H9 (cell line): ENCODE measurements at regions not wholly inside any gene's neighbourhood (a gene's known extent, or its start where the extent isn't known, plus 50 kb on each side); places are given as distances from the start of the nearest gene placed in this dataset.

ENCODE experiments used
- DNase-seq: peaks from one replicate; pipeline ENCODE4 v3.0.0-alpha.2; 2017
- H2AFZ ChIP-seq: one replicate; pipeline ENCODE4 v1.6.1; 2013; ENCODE audit warnings: mild to moderate bottlenecking, low read length, control low read depth, moderate library complexity
- H2AK5ac ChIP-seq: 2 replicates; pipeline ENCODE4 v1.6.1; 2013; ENCODE audit warnings: low read length, control low read depth, mixed read lengths; ENCODE audit not compliant: insufficient read length
- H2BK120ac ChIP-seq: one replicate; pipeline ENCODE4 v1.6.1; 2013; ENCODE audit warnings: low read depth, mild to moderate bottlenecking, low read length, control low read depth, inconsistent platforms; ENCODE audit not compliant: poor library complexity, severe bottlenecking
- H2BK12ac ChIP-seq: 2 replicates; pipeline ENCODE4 v1.6.1; 2013; ENCODE audit warnings: low read length, control low read depth, mixed read lengths, low read depth; ENCODE audit not compliant: insufficient read length
- H2BK15ac ChIP-seq: 2 replicates; pipeline ENCODE4 v1.6.1; 2013; ENCODE audit warnings: low read depth, low read length, control low read depth
- H2BK20ac ChIP-seq: one replicate; pipeline ENCODE4 v1.6.1; 2013; ENCODE audit warnings: low read depth, mild to moderate bottlenecking, low read length, control low read depth, inconsistent platforms; ENCODE audit not compliant: poor library complexity, severe bottlenecking
- H2BK5ac ChIP-seq: 2 replicates; pipeline ENCODE4 v1.6.1; 2013; ENCODE audit warnings: low read length, control low read depth, mixed read lengths; ENCODE audit not compliant: insufficient read length
- H3K14ac ChIP-seq: 2 replicates; pipeline ENCODE4 v1.6.1; 2013; ENCODE audit warnings: low read length, control low read depth; ENCODE audit not compliant: insufficient read depth
- H3K18ac ChIP-seq: 2 replicates; pipeline ENCODE4 v1.6.1; 2013; ENCODE audit warnings: low read depth, mild to moderate bottlenecking, mixed read lengths, low read length, control low read depth; ENCODE audit not compliant: insufficient read length
- H3K23ac ChIP-seq: 2 replicates; pipeline ENCODE4 v1.6.1; 2013; ENCODE audit warnings: low read length, control low read depth, mixed read lengths, low read depth; ENCODE audit not compliant: insufficient read length
- H3K23me2 ChIP-seq: 2 replicates; pipeline ENCODE4 v1.6.1; 2013; ENCODE audit warnings: low read depth, mild to moderate bottlenecking, mixed read lengths, low read length, control low read depth; ENCODE audit not compliant: insufficient read length, poor library complexity, severe bottlenecking
- H3K27ac ChIP-seq: 2 replicates; pipeline ENCODE4 v1.5.1; 2013; ENCODE audit warnings: low read length, control low read depth, mixed read lengths, low read depth; ENCODE audit not compliant: insufficient read length
- H3K27me3 ChIP-seq: 2 replicates; pipeline ENCODE4 v1.6.1; 2013; ENCODE audit warnings: low read length, control low read depth, inconsistent platforms; ENCODE audit not compliant: insufficient read depth
- H3K4ac ChIP-seq: 2 replicates; pipeline ENCODE4 v1.6.1; 2013; ENCODE audit warnings: low read depth, mild to moderate bottlenecking, control low read depth, inconsistent platforms, low read length, moderate library complexity
- H3K4me1 ChIP-seq: 2 replicates; pipeline ENCODE4 v1.6.1; 2013; ENCODE audit warnings: low read length, control low read depth, inconsistent platforms; ENCODE audit not compliant: insufficient read depth
- H3K4me2 ChIP-seq: 2 replicates; pipeline ENCODE4 v1.6.1; 2013; ENCODE audit warnings: low read length, control low read depth, mixed read lengths; ENCODE audit not compliant: insufficient read length, insufficient read depth
- H3K56ac ChIP-seq: 2 replicates; pipeline ENCODE4 v1.6.1; 2013; ENCODE audit warnings: low read depth, mild to moderate bottlenecking, mixed read lengths, low read length, control low read depth; ENCODE audit not compliant: insufficient read length
- H3K79me1 ChIP-seq: 2 replicates; pipeline ENCODE4 v1.6.1; 2013; ENCODE audit warnings: low read depth, mild to moderate bottlenecking, moderate library complexity, low read length, control low read depth, inconsistent platforms; ENCODE audit not compliant: insufficient read depth, poor library complexity, severe bottlenecking
- H3K79me2 ChIP-seq: 2 replicates; pipeline ENCODE4 v1.6.1; 2013; ENCODE audit warnings: low read length, control low read depth, inconsistent platforms; ENCODE audit not compliant: insufficient read depth
- H3K9ac ChIP-seq: 2 replicates; pipeline ENCODE4 v1.6.1; 2013; ENCODE audit warnings: low read length, control low read depth, mixed read lengths; ENCODE audit not compliant: insufficient read length; ENCODE audit errors: extremely low read depth
- H3K9me3 ChIP-seq: one replicate; pipeline ENCODE4 v1.6.1; 2013; ENCODE audit warnings: low read depth, low read length, inconsistent platforms; ENCODE audit not compliant: control insufficient read depth
- H3T11ph ChIP-seq: one replicate; pipeline ENCODE4 v1.6.1; 2013; ENCODE audit warnings: mild to moderate bottlenecking, low read length, control low read depth, inconsistent platforms
- H4K20me1 ChIP-seq: one replicate; pipeline ENCODE4 v1.6.1; 2013; ENCODE audit not compliant: control insufficient read depth, insufficient read length, insufficient read depth
- H4K5ac ChIP-seq: 2 replicates; pipeline ENCODE4 v1.6.1; 2013; ENCODE audit warnings: low read depth, mild to moderate bottlenecking, mixed read lengths, low read length, control low read depth; ENCODE audit not compliant: insufficient read length
- H4K8ac ChIP-seq: replicated peaks from 2 replicates; pipeline ENCODE4 v1.6.1; 2013; ENCODE audit warnings: low read length, control low read depth, mixed read lengths, low read depth; ENCODE audit not compliant: insufficient read length
- H4K91ac ChIP-seq: 2 replicates; pipeline ENCODE4 v1.6.1; 2013; ENCODE audit warnings: low read depth, mild to moderate bottlenecking, moderate library complexity, mixed read lengths, low read length, control low read depth; ENCODE audit not compliant: insufficient read length
- H3K27ac Mint-ChIP-seq, 3 experiments: 2 replicates in 2 of 3; 3 replicates in 1 of 3; pipeline ENCODE4 v1.8.0; 2020 to 2021; ENCODE audit warnings: mixed read lengths in 3 of 3, mild to moderate bottlenecking in 1 of 3, moderate library complexity in 1 of 3
- H3K27me3 Mint-ChIP-seq: 2 replicates; pipeline ENCODE4 v1.8.0; 2021; ENCODE audit warnings: low read depth, mild to moderate bottlenecking, moderate library complexity, mixed read lengths
- H3K36me3 Mint-ChIP-seq, 3 experiments: 2 replicates in 2 of 3; 3 replicates in 1 of 3; pipeline ENCODE4 v1.8.0; 2020 to 2021; ENCODE audit warnings: low read depth in 3 of 3, mixed read lengths in 3 of 3; ENCODE audit not compliant: insufficient read depth in 1 of 3
- H3K4me1 Mint-ChIP-seq, 2 experiments: 2 replicates each; pipeline ENCODE4 v1.8.0; 2020; ENCODE audit warnings: mixed read lengths in 2 of 2
- H3K4me3 Mint-ChIP-seq, 2 experiments: 2 replicates in 1 of 2; 3 replicates in 1 of 2; pipeline ENCODE4 v1.8.0; 2020 to 2021; ENCODE audit warnings: mild to moderate bottlenecking in 2 of 2, mixed read lengths in 2 of 2, moderate library complexity in 1 of 2
- H3K9me3 Mint-ChIP-seq, 2 experiments: 2 replicates in 1 of 2; 3 replicates in 1 of 2; pipeline ENCODE4 v1.8.0; 2020; ENCODE audit warnings: mild to moderate bottlenecking in 2 of 2, mixed read lengths in 2 of 2, moderate library complexity in 1 of 2
- CTCF ChIP-seq: fragments of 200-600 bp; sonication (generic); conservative IDR thresholded peaks from 3 replicates; pipeline ENCODE4 v1.8.0; 2021; ENCODE audit warnings: antibody characterized with exemption, mild to moderate bottlenecking
- WGBS: extraction: QIAGEN DNeasy Blood & Tissue Kit; methylation state at CpG from one replicate; pipeline ENCODE4 v1.1.7; 2013; ENCODE audit warnings: missing lambda C conversion rate, low lambda C conversion rate, mixed read lengths; ENCODE audit not compliant: insufficient read length; ENCODE audit errors: extremely low coverage; 5-methylcytosine and 5-hydroxymethylcytosine counted together

- Mint-ChIP-seq H3K27ac (no peak overlapping the region), H3K9me3 (no peaks in the 10 kb centered on the region), H3K27me3 (no peaks in the 10 kb centered on the region), H3K36me3 (no peaks in the 10 kb centered on the region), H3K4me1 (peaks cover 11 to 16% of the 10 kb centered on the region in 2 experiments), H3K4me3 (no peak overlapping the region)
- Histone ChIP-seq H4K8ac (no peak overlapping the region), H2BK15ac (no peak overlapping the region), H3T11ph (no peak overlapping the region), H2BK5ac (no peak overlapping the region), H2AK5ac (no peak overlapping the region), H3K23me2 (no peaks in the 10 kb centered on the region), H2BK20ac (no peak overlapping the region), H2BK120ac (no peak overlapping the region), H4K20me1 (no peaks in the 10 kb centered on the region), H3K4me1 (peaks cover 3% of the 10 kb centered on the region; the same call in 1 of the 2 replicates), H3K79me1 (no peaks in the 10 kb centered on the region), H3K14ac (no peak overlapping the region), H3K56ac (no peak overlapping the region), H3K9me3 (no peaks in the 10 kb centered on the region), H3K18ac (no peak overlapping the region), H3K79me2 (no peaks in the 10 kb centered on the region), H4K91ac (no peak overlapping the region), H3K27me3 (no peaks in the 10 kb centered on the region), H3K9ac (no peak overlapping the region), H2AFZ (no peak overlapping the region), H3K27ac (no peak overlapping the region), H2BK12ac (no peak overlapping the region), H4K5ac (no peak overlapping the region), H3K23ac (no peak overlapping the region), H3K4me2 (no peak overlapping the region), H3K4ac (no peak overlapping the region)
- DNase-seq: no peak
- WGBS: no CpG with 5 or more reads among the region's 1 CpG
- TF ChIP-seq CTCF: no peak
Observed at GRCh38 chr14:34330846-34331245, 131.2 kb downstream of the SPTSSA start.
